ENCODE measurements at regions not wholly inside any gene's neighbourhood (a gene's known extent, or its start where the extent isn't known, plus 50 kb on each side); places are given as distances from the start of the nearest gene placed in this dataset.

DNA sequence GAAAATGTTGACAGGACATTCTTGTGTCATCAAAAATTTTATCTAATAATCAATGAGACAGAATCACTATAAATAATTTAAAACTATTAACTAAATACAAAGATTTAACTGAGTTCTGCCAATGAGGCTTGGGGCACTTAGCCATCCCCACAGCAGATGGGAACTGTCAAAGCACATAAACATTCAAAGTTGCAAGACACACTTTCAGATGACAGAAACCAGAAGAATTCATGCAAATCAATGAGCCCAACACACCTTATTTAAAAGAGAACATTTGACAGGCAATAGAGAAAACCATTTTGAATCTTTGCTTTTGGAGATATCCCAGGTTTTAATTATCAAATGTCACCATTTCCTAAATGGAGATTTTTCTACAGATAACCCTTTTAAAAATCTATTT is 566.2 kb downstream of the IRS1 start:
- no peaks in the 10 kb centered on the region for H3K4me1 ChIP-seq (ENCODE audit: control insufficient read depth in 1 of 2, insufficient read depth in 1 of 2, low read depth in 1 of 2, low read length in 1 of 2)
- TF ChIP-seq, protein P1, sequence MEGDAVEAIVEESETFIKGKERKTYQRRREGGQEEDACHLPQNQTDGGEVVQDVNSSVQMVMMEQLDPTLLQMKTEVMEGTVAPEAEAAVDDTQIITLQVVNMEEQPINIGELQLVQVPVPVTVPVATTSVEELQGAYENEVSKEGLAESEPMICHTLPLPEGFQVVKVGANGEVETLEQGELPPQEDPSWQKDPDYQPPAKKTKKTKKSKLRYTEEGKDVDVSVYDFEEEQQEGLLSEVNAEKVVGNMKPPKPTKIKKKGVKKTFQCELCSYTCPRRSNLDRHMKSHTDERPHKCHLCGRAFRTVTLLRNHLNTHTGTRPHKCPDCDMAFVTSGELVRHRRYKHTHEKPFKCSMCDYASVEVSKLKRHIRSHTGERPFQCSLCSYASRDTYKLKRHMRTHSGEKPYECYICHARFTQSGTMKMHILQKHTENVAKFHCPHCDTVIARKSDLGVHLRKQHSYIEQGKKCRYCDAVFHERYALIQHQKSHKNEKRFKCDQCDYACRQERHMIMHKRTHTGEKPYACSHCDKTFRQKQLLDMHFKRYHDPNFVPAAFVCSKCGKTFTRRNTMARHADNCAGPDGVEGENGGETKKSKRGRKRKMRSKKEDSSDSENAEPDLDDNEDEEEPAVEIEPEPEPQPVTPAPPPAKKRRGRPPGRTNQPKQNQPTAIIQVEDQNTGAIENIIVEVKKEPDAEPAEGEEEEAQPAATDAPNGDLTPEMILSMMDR (IDR thresholded peaks at IDR 0.05): no peak
- H3K9me3 ChIP-seq: no peaks in the 10 kb centered on the region
- no peaks in the 10 kb centered on the region for H3K27me3 ChIP-seq
- no peak overlapping the region for H3K27ac ChIP-seq
- no peak overlapping the region for H3K4me3 ChIP-seq (ENCODE audit: low read depth in 1 of 2, low read length in 1 of 2)
- H3K36me3 ChIP-seq: no peaks in the 10 kb centered on the region

DNA sequence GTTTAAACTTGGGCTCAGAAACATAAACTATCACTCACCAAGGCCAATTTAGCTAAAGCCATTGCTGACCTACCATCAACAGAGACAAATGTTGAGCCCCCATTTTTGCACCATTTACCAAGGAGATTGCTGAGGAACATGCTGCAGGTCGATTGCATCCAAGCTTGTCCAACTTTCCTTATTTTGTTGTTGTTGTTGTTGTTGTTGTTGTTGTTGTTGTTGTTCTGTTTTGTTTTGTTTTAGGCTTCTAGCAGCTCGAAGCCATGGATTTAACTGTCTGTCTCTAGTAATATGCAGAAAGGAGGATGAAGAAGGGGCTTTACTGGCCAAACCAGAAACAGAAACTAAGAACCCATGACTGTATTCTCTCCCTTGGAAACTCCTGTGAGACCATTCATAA is 571.5 kb downstream of the IRS1 start:
- TF ChIP-seq, protein P1 (IDR thresholded peaks at IDR 0.05): no peak

DNA sequence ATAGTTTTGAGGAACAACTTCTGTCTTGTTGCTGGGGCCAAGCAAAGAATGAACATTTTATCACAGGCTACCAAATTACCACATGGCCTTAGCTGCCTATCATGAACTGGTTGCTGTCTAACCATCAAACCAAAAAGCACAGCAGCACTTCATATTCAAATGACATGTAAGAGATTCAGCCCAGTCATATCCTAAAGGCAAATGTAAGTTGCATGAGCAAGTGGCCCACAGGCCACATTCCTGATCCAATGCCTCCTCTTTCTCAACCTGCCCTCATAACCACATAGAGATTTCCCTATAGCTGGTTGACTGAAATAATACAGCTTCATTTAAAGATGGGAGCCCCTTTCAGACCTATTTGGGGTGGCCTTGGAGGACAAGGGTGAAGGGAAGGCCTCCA is 572.3 kb downstream of the IRS1 start:
- TF ChIP-seq, protein P1 (IDR thresholded peaks at IDR 0.05): no peak
- no peaks in the 10 kb centered on the region for H3K36me3 ChIP-seq
- no peaks in the 10 kb centered on the region for H3K27me3 ChIP-seq
- no peak overlapping the region for H3K27ac ChIP-seq
- H3K4me1 ChIP-seq (ENCODE audit: control insufficient read depth in 1 of 2, insufficient read depth in 1 of 2, low read depth in 1 of 2, low read length in 1 of 2): no peaks in the 10 kb centered on the region
- no peak overlapping the region for H3K4me3 ChIP-seq (ENCODE audit: low read depth in 1 of 2, low read length in 1 of 2)
- no peaks in the 10 kb centered on the region for H3K9me3 ChIP-seq

More for the DNA sequence above, 571.5 kb downstream of the IRS1 start:
- no peak overlapping the region for H3K27ac ChIP-seq
- no peaks in the 10 kb centered on the region for H3K9me3 ChIP-seq
- H3K27me3 ChIP-seq: no peaks in the 10 kb centered on the region
- no peak overlapping the region for H3K4me3 ChIP-seq (ENCODE audit: low read depth in 1 of 2, low read length in 1 of 2)
- no peaks in the 10 kb centered on the region for H3K36me3 ChIP-seq
- no peaks in the 10 kb centered on the region for H3K4me1 ChIP-seq (ENCODE audit: control insufficient read depth in 1 of 2, insufficient read depth in 1 of 2, low read depth in 1 of 2, low read length in 1 of 2)

DNA sequence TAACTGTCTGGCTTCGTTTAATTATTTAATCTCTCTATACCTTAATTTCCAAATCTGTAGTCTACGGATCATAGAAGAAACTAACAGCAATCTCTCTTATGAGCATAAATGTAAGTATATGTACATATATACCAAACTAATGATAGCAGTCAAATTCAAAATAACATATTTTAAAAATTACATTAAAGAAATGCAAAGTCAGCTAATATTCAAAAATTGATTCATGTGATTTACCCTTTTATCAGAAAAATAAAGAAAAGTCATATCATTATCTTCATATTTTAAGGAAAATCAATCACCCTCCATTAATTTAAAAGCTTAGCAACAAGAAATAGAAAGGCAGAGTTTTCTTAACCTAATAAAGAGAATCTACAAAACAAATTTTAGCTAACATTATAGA is 575.9 kb downstream of the IRS1 start:
- Histone ChIP-seq H3K36me3 (no peaks in the 10 kb centered on the region), H3K27me3 (no peaks in the 10 kb centered on the region), H3K27ac (no peak overlapping the region), H3K4me1 (ENCODE audit: control insufficient read depth in 1 of 2, insufficient read depth in 1 of 2, low read depth in 1 of 2, low read length in 1 of 2) (no peaks in the 10 kb centered on the region), H3K9me3 (no peaks in the 10 kb centered on the region), H3K4me3 (ENCODE audit: low read depth in 1 of 2, low read length in 1 of 2) (no peak overlapping the region)
- TF ChIP-seq, protein P1 (IDR thresholded peaks at IDR 0.05): no peak

DNA sequence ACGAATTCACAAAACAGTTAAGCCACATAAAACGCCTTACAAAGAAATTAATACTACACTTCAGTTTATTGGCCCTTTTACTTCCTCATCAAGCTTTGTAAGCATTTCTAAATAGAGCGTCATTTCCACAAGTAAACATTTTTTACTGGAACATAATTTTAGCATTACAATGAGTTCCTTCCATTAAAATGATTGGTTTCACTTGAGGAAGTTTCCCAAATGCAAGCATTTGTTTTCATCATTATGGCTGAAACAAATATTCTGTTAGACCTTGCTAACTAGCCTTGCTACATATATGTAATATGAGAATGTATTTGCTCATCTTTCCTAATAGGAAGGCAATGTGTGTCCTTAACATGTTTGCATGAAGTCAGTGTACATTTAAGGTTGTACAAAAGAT is 579.1 kb downstream of the IRS1 start:
- Histone ChIP-seq H3K4me1 (ENCODE audit: control insufficient read depth in 1 of 2, insufficient read depth in 1 of 2, low read depth in 1 of 2, low read length in 1 of 2) (peaks cover 0 to 4% of the 10 kb centered on the region in 2 experiments), H3K4me3 (ENCODE audit: low read depth in 1 of 2, low read length in 1 of 2) (no peak overlapping the region), H3K36me3 (no peaks in the 10 kb centered on the region), H3K27me3 (no peaks in the 10 kb centered on the region), H3K27ac (no peak overlapping the region), H3K9me3 (no peaks in the 10 kb centered on the region)
- TF ChIP-seq, protein P1 (IDR thresholded peaks at IDR 0.05): no peak

DNA sequence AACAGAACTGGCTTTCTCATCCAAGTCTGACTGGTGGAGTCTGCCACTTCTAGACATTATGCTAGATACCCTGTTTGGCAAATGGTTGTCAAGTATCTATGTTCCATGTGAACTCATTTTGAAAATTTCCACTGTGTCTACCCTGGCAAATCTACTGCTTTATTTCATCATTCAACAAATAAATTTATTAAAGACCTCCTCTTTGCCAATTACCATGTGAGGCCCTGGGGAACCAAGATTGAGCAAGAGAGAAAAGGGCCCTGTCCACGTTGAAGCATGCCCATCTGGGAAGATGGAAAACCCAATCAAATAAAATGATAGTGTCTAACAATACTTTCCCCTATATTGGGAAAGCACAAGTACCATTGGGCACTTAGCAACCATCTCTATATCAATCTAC is 582.4 kb downstream of the IRS1 start:
- TF ChIP-seq, protein P1 (IDR thresholded peaks at IDR 0.05): no peak
- no peak overlapping the region for H3K4me3 ChIP-seq (ENCODE audit: low read depth in 1 of 2, low read length in 1 of 2)
- no peaks in the 10 kb centered on the region for H3K9me3 ChIP-seq
- peaks cover 0 to 13% of the 10 kb centered on the region in 2 experiments for H3K4me1 ChIP-seq (ENCODE audit: control insufficient read depth in 1 of 2, insufficient read depth in 1 of 2, low read depth in 1 of 2, low read length in 1 of 2)
- no peak overlapping the region for H3K27ac ChIP-seq
- H3K27me3 ChIP-seq: no peaks in the 10 kb centered on the region
- H3K36me3 ChIP-seq: no peaks in the 10 kb centered on the region

All from neutrophil (primary cell).